ENCODE measurements at regions not wholly inside any gene's neighbourhood (a gene's known extent, or its start where the extent isn't known, plus 50 kb on each side); places are given as distances from the start of the nearest gene placed in this dataset.

- peak; percentile 39 for DNase-seq
Measured at GRCh38 chr9:16133556-16134227, 580.8 kb downstream of the CCDC171 start.

DNA sequence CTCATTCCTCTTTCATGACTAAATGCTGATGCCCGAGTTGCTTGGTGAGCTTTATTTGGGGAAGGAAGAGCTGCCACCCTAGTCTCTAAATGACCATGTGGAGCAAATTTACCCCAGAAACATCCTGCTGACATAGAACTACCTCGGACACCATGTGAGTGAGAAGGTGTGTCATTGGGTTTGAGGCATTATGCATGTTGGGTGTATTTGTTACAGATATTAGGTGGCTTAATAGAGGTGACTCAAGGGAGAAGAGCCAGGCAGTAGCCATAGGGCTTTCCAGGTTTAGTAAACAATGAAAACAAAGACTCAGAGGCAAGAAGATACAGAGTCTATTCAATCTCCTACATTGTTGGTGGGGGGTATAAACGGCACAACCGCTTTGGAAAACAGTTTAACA, 581.5 kb downstream of the CCDC171 start:
- no peak for DNase-seq

- no peak for DNase-seq
Measured at GRCh38 chr9:16135968-16136367, 583.1 kb downstream of the CCDC171 start.

- no peak for DNase-seq
Measured at GRCh38 chr9:16136451-16136850, 583.6 kb downstream of the CCDC171 start.

- DNase-seq: no peak
Measured at GRCh38 chr9:16136961-16137360, 584.1 kb downstream of the CCDC171 start.

DNA sequence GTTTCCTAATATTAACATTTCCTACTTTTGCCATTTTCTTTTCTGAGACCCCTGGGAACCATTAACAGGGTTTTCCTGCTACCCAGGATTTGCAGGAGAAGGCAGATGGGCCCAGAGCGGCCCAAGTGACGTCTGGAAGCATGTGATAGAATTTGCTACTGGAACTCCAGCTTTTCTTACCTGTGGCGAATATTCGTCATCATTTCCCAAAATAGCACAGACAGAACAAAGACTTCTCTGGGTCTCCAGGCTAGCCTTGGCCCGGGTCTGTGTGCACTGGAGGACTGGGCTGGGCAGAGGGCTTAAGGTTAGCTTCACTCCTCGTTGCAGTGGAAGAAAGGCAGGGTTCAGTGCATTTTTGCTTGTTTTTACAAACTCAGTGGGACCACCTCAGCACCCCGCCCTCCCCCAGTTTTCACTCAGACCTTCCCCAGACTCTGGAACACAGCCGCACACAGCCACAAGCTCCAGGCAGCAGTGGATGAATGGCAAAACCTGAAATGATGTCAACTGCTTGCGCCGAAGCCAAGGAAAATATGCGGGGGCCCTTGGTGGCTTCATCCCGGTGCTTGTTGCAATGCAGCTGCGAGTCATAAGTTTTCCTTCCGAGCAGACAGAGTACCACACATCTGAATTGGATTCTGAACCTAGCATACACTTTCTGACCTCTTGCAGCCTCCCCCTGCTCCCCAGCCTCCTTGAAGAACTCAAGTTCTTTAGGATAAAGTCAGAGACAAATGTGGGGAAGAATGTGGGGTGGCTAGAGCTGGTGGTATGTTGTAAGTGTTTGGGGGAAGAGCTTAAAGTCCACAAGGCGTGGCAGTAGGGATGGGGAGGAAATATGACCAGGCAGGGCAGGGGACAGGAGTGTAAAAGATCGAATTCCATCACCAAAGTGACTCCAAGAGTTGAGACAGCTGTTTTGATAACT, 586.0 kb downstream of the CCDC171 start:
- peak; percentile 70 for DNase-seq

DNA sequence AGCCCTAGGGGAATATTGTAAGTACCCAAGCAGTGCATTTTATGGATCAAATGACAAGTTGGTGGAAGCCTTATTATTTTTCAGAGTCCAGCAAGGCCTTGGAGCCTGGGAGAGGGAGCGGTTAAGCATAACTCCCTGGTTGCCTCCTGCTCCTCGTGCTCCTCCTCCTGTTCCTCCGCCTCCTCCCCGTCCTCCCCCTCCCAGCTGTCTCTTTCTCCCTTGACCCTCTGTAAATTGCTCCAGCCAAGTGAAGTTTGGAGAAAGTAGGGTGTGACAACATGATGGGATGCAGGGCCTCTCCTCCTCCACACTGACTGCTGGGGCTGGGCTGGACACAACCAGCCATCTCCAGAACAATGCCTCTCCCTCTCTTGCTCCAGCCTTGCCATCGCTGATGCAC, 586.9 kb downstream of the CCDC171 start:
- peak; percentile 60 for DNase-seq

- no peak for DNase-seq
Measured at GRCh38 chr9:16143310-16143709, 590.5 kb downstream of the CCDC171 start.

DNA sequence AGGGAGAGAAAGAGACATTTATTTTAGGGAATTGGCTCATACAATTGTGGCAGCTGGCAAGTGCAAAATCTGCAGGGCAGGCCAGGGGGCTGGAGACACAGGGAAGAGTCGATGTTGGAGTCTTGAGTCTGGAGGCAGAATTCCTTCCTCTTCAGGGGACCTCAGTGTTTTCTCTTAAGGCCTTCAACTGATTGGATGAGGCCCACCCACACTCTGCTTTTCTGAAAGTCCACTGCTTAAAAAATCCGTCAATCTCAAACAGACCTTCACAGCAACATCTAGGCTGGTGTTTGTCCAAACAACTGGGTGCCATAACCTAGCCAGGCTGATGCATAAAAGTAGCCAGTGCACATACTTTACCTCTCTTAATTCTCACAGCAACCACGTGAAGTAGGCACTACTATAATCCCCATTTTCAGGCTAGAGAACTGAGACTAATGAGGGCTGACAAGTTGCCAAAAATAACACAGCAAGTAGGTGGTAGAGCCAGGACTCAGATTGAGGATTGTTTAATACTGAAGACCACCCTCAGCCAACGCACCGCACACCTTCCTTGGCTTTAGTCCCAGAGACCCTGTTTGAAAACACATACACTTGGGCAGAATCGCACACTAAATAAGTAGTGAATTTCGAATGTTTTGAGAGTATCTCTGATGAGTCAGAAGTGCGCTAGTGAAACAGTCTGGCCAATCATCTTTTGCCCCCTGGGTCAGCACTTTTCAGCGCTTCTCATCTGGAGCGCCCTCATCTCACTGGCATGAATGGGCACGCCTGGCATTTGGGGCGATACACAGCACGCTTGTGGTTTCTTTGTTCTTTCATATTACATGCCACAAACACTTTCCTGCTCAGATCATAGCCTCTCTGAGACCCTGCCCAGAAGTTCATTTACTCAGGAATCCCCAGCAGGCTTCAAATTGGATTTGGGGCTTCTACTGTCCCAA, 591.4 kb downstream of the CCDC171 start:
- no peak for DNase-seq

- no peak for DNase-seq
Measured at GRCh38 chr9:16145196-16145950, 592.5 kb downstream of the CCDC171 start.

- no peak for DNase-seq
Measured at GRCh38 chr9:16147726-16148125, 594.9 kb downstream of the CCDC171 start.

DNA sequence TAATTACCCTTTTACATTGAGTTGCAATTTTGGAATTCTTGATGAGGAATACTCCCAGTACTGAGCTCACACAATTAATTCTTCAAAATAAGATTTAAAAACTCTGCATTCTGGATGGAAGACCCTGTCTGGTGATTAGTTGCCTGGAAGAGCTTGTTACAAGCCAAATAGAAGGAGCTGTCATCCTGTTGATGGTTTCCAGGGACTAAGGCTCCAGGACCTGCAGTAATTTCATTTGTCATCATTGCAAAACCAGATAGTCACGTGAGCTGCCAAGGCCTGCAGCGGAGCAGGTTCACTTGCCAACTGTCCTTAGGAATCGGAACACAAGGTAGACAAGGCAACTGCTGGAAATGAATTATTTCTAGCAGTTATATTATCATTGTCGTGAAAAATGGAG, 597.7 kb downstream of the CCDC171 start:
- no peak for DNase-seq

DNA sequence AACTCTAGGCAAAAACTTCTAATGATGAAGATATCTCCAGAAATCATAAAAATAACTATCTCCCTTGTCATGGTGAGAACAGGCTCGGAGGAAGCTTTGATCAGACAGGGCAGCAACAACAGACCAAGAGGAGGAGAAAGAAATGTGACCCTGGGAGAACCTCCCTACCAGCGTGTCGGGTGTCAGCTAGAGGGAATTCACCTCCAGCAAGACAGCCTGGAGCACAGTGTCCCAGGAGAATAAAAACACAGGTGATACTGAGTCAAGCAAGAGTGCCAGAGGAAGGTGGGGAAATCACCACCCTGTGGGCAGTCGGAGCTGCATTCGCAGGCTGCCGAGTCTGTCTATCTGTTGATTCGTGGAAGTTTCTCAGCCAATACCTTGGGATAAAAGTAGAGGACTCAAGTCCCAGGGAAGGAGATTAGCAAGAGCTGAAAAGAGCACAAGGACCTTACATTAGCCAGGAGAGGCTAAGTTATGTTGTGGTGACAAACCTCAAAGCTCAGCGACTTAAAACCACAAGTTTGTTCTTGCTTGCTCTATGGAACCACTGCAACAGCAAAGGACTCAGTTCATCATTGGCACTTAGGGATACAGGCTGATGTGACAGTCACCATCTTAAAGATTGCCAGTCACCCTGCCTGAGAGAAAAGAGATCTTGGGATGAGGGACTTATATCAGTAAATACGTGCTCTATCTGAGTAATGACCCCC, 598.3 kb downstream of the CCDC171 start:
- DNase-seq: no peak

DNA sequence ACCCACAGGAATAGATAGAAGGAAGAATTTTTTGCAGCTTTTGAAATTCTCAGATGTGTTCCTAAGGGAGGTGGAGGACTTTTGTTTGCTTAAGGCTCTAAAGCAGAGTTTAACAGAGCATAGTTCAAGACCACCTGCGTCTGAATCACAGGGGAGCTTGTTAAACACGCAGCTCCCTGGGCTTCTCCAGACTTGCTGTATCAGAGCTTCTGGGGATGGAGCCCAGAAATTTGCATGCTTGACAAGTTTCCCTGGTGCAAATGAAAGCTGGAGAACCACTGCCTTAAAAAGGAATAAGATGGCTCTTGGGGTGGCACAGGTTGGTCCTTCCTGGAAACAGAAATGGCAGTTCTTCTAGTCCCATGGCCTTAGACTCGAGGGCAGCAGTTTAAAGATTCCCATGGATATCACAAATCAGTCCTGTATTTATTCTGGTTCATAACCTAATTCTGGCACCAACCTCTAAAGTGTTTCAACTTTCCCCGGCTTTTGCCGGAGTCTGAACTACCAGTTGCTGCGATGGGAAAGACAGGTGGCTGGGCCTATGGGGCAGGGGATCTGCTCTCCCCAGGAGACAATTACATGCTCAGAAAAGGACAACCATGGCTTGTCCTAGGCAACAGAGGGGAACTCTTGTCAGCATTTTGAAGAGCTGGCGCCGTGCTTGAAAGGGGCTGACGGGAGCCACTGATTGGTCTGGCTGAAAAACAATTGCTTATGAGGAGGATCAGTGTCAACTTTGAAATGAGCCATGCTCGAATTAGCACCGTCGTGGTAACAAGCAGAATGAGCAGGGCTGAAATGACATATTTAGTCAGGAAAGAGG, 599.6 kb downstream of the CCDC171 start:
- no peak for DNase-seq

DNA sequence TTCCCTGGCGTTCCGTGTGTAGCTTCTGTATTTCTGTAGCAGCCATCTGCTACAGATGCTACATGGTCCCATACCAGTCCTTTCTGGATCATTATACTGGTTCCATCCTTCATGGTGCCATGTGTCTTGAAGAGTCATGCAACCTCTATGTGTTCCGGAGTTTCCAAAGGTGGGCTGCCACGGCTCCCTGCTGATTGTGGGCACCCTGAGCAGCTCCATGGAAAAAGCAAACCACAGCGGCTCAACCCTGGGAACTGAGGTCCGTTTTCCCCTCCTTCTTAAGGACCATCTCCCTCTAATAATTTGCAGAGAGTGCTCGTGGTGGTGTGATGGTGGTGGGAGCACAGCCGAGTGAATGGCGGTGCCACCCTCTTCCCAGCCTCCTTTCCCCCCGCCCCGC, 600.4 kb downstream of the CCDC171 start:
- no peak for DNase-seq

GRCh38 chr9:16153741-16154140, 600.9 kb downstream of the CCDC171 start:
- DNase-seq: no peak

DNA sequence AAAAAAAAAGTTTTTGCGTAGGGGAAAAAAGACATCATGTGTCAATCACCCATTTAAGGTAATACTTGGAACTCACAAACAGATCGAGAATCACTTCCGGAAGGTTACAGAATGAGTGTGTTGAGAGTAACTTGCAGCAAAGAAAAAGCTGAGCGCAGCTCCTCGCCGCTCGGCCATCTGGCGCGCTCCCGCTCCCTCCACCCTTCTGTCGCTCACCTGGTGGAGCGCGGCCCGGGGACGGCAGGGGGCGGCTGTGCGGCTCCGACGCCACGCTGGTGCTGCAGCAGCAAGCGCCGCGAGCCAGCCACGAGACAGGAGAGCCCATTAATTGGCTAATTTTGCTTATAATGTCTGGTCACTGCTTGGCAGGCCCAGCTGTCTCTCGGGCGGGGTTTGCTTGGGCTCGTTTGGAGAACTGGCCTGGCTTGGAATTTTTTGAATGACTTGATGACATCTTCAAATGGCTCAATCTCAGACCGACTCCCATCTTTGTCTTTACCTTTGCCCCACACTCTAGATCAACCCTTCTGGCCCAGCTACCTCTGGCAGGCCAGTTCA, 601.8 kb downstream of the CCDC171 start:
- no peak for DNase-seq

DNA sequence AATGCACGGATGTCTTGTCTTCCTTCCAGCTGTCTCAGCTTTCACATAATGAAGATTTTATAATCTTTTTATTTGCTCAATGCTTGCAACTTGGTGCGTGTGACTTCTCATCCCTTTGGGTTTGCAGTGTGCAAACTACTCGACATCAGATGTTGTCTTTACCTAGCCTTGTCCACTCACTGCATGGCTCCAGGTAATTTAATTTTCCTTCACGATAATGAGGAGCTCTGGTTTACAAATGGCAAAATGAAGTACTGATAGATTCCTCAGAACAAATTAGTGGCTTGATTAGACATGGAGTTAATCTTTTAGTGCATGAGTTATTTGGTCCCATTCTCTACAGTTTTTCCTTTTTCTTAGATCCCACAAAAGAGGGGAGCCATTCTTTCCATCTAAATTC, 603.0 kb downstream of the CCDC171 start:
- no peak for DNase-seq

DNA sequence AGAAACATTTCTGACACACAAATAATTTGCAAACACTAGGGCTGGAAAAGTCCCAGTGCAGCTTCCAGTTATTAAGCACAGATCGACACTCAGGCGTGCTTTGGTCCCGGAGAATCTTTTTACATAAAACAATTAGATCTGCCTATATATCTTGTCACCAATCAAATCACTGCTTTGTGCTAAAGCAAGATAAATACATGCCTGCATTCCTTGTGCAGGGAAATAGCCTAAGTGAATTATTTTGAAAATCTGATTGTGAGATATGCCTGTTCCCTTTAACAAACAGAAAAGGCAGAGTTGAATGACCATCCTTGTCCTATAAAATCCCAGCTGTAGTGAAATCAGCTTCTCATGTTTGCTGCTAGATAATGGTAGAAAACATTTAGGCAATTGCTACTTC, 604.4 kb downstream of the CCDC171 start:
- no peak for DNase-seq

DNA sequence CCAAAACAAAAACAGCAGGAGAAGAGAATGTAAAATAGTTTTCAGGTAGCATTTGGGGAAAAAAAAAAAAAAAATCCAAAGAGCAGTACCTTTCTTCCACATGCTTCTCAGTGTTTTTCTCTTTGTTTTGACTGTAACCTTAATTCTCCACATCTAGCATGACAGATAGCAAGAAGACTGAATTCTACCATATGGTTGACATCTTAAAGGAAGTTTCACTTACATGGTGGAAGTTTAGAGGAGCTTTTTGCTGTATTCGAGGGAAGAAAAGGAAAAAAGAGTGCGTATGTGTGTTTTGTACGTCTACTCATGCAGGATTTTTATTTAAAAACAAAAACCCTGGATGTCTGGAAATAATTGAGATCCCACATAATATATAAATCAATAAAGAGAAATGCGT, 604.8 kb downstream of the CCDC171 start:
- no peak for DNase-seq
